ENCODE measurements at regions not wholly inside any gene's neighbourhood (a gene's known extent, or its start where the extent isn't known, plus 50 kb on each side); places are given as distances from the start of the nearest gene placed in this dataset.

DNA sequence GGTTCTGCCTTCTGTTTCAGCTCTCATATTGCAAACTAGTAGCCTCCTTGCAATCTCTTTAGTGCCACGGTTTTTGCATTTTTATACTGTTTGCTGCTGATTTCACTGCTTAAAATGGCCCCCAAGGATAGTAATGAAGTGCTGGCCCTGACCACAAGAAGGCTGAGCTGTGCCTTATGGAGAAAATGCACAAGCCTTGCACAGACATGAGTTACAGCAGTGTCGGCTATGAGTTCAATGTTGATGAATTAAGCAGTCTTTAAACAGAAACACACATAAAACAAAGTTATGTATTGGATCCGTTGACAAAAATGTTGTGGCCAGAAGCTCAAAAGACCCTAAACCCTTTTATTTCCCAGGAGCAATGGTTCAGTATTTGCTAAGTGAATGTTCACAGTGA is 210.6 kb upstream of the DYNLRB2 start:
- no peak for TF ChIP-seq EZH2 (IDR thresholded peaks at IDR 0.05; ENCODE audit: borderline replicate concordance, insufficient read depth, low read depth, low read length, poor library complexity, severe bottlenecking)
- TF ChIP-seq, protein P1, sequence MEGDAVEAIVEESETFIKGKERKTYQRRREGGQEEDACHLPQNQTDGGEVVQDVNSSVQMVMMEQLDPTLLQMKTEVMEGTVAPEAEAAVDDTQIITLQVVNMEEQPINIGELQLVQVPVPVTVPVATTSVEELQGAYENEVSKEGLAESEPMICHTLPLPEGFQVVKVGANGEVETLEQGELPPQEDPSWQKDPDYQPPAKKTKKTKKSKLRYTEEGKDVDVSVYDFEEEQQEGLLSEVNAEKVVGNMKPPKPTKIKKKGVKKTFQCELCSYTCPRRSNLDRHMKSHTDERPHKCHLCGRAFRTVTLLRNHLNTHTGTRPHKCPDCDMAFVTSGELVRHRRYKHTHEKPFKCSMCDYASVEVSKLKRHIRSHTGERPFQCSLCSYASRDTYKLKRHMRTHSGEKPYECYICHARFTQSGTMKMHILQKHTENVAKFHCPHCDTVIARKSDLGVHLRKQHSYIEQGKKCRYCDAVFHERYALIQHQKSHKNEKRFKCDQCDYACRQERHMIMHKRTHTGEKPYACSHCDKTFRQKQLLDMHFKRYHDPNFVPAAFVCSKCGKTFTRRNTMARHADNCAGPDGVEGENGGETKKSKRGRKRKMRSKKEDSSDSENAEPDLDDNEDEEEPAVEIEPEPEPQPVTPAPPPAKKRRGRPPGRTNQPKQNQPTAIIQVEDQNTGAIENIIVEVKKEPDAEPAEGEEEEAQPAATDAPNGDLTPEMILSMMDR (IDR thresholded peaks at IDR 0.05), result no peak
